PC-3 (cell line): ENCODE measurements at regions not wholly inside any gene's neighbourhood (a gene's known extent, or its start where the extent isn't known, plus 50 kb on each side); places are given as distances from the start of the nearest gene placed in this dataset.

Experiments
- EZH2 ChIP-seq: fragments of 300-600 bp; sonication (generic); IDR thresholded peaks from one replicate; pipeline ENCODE4 v1.6.1; 2017; ENCODE audit warnings: antibody characterized with exemption, mild to moderate bottlenecking, low read length; ENCODE audit not compliant: unreplicated experiment
- EZH2phosphoT487 ChIP-seq: fragments of 300-600 bp; sonication (generic); IDR thresholded peaks from 2 replicates; pipeline ENCODE4 v1.6.1; 2018; ENCODE audit warnings: mild to moderate bottlenecking, antibody characterized with exemption, low read length, borderline replicate concordance
- TF ChIP-seq, protein P1 (sequence below): fragments of 300-600 bp; sonication (generic); conservative IDR thresholded peaks from 2 replicates; pipeline ENCODE4 v1.5.1; 2017; ENCODE audit warnings: antibody characterized with exemption, low read depth, mild to moderate bottlenecking, low read length

DNA sequence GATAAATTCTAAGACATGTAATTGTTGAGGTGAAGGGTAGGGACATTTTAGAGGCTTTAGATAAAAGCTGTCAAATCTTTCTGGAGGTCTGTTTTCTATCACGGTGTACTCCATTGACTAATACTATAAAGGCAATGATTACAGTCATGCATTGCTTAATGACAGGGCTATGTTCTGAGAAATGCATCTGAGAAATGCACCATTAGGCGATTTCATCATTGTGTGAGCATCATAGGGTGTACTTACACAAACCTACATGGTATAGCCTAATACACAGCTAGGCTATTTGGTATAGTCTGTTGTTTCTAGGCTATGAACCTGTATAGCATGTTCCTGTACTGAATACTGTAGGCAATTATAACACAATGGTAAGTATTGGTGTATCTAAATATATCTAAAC, 71.3 kb upstream of the FYN start:
- TF ChIP-seq, protein P1, sequence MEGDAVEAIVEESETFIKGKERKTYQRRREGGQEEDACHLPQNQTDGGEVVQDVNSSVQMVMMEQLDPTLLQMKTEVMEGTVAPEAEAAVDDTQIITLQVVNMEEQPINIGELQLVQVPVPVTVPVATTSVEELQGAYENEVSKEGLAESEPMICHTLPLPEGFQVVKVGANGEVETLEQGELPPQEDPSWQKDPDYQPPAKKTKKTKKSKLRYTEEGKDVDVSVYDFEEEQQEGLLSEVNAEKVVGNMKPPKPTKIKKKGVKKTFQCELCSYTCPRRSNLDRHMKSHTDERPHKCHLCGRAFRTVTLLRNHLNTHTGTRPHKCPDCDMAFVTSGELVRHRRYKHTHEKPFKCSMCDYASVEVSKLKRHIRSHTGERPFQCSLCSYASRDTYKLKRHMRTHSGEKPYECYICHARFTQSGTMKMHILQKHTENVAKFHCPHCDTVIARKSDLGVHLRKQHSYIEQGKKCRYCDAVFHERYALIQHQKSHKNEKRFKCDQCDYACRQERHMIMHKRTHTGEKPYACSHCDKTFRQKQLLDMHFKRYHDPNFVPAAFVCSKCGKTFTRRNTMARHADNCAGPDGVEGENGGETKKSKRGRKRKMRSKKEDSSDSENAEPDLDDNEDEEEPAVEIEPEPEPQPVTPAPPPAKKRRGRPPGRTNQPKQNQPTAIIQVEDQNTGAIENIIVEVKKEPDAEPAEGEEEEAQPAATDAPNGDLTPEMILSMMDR = no peak
- no peak for TF ChIP-seq EZH2
- TF ChIP-seq EZH2phosphoT487 = no peak
